Uterus (tissue), 3 donors: ENCODE measurements at regions not wholly inside any gene's neighbourhood (a gene's known extent, or its start where the extent isn't known, plus 50 kb on each side); places are given as distances from the start of the nearest gene placed in this dataset.

Experiments used
- DNase-seq, 2 donors: peaks; one replicate each; pipeline ENCODE4 v3.0.0-alpha.2; 2019 to 2020
- H3K27ac ChIP-seq, 2 donors: fragments of 200-600 bp; sonication (generic); 1 replicate in 1 of 2; 2 replicates in 1 of 2; pipeline ENCODE4 v1.5.1; 2016 to 2018
- H3K27me3 ChIP-seq, 2 donors: fragments of 200-600 bp; sonication (generic); one replicate each; pipeline ENCODE4 v1.5.1; 2018 to 2019; ENCODE audit warnings: control low read depth in 1 of 2
- H3K36me3 ChIP-seq, 2 donors: fragments of 200-600 bp; sonication (generic); one replicate each; pipeline ENCODE4 v1.5.1; 2019; ENCODE audit warnings: control low read depth in 1 of 2
- H3K4me1 ChIP-seq, 2 donors: fragments of 200-600 bp; sonication (generic); one replicate each; pipeline ENCODE4 v1.5.1; 2018 to 2019; ENCODE audit warnings: control low read depth in 1 of 2
- H3K4me3 ChIP-seq, 2 donors: fragments of 200-600 bp; sonication (generic); 1 replicate in 1 of 2; 2 replicates in 1 of 2; pipeline ENCODE4 v1.5.1; 2018 to 2019; ENCODE audit warnings: mild to moderate bottlenecking in 1 of 2
- H3K9me3 ChIP-seq, 2 donors: fragments of 200-600 bp; sonication (generic); one replicate each; pipeline ENCODE4 v1.5.1; 2019; ENCODE audit warnings: control low read depth in 1 of 2
- CTCF ChIP-seq, 4 experiments: fragments of 200-600 bp in 2 of 4; fragments of 450-650 bp in 2 of 4; sonication (generic) in 2 of 4; IDR thresholded peaks; one replicate each; pipeline ENCODE4 v1.5.1; 2016 to 2019; ENCODE audit warnings: antibody characterized with exemption in 4 of 4, mild to moderate bottlenecking in 2 of 4, moderate library complexity in 1 of 4
- POLR2A ChIP-seq, 2 donors: fragments of 450-650 bp; IDR thresholded peaks; one replicate each; pipeline ENCODE4 v1.6.1; 2016; ENCODE audit warnings: antibody characterized with exemption in 2 of 2, mild to moderate bottlenecking in 1 of 2, moderate library complexity in 1 of 2
- intact Hi-C: fragments of 100-400 bp; cut with DNase I; formaldehyde crosslinking; loops from one replicate; pipeline ENCODE4 v1.15.1; 2023; ENCODE audit warnings: low total_unique reads
- donor health status: DM: yes; HTN: yes; CAD: no.

- Histone ChIP-seq H3K9me3 (no peaks in the 10 kb centered on the region), H3K4me3 (no peak overlapping the region), H3K27me3 (no peaks in the 10 kb centered on the region), H3K27ac (no peak overlapping the region), H3K4me1 (no peaks in the 10 kb centered on the region), H3K36me3 (no peaks in the 10 kb centered on the region)
- intact Hi-C loops = no loop called here
- no peak for DNase-seq
- no peak for TF ChIP-seq CTCF (IDR thresholded peaks at IDR 0.05)
- no peak for TF ChIP-seq POLR2A (IDR thresholded peaks at IDR 0.05)
Observed at GRCh38 chr12:128076188-128076587, 190.8 kb upstream of the TMEM132C start.

GRCh38 chr12:128077211-128077916 is 189.6 kb upstream of the TMEM132C start:
- intact Hi-C loops = no loop called here
- H3K4me3 ChIP-seq = no peak overlapping the region
- H3K27me3 ChIP-seq = no peaks in the 10 kb centered on the region
- no peak overlapping the region for H3K27ac ChIP-seq
- DNase-seq = no peak
- H3K9me3 ChIP-seq = no peaks in the 10 kb centered on the region
- no peaks in the 10 kb centered on the region for H3K36me3 ChIP-seq
- H3K4me1 ChIP-seq = no peaks in the 10 kb centered on the region
- TF ChIP-seq POLR2A (IDR thresholded peaks at IDR 0.05) (no peak), CTCF (IDR thresholded peaks at IDR 0.05) (no peak)

GRCh38 chr12:128077917-128078298 is 189.1 kb upstream of the TMEM132C start:
- Histone ChIP-seq H3K4me3 (no peak overlapping the region), H3K27me3 (no peaks in the 10 kb centered on the region), H3K4me1 (no peaks in the 10 kb centered on the region), H3K9me3 (no peaks in the 10 kb centered on the region), H3K36me3 (no peaks in the 10 kb centered on the region), H3K27ac (no peak overlapping the region)
- no peak for DNase-seq
- intact Hi-C loops = no loop called here
- TF ChIP-seq CTCF (IDR thresholded peaks at IDR 0.05) = no peak
- TF ChIP-seq POLR2A (IDR thresholded peaks at IDR 0.05) = no peak

- Histone ChIP-seq H3K36me3 (no peaks in the 10 kb centered on the region), H3K9me3 (no peaks in the 10 kb centered on the region), H3K27ac (no peak overlapping the region), H3K4me3 (no peak overlapping the region), H3K4me1 (no peaks in the 10 kb centered on the region), H3K27me3 (no peaks in the 10 kb centered on the region)
- intact Hi-C loops = no loop called here
- DNase-seq = no peak
- TF ChIP-seq POLR2A (IDR thresholded peaks at IDR 0.05) (no peak), CTCF (IDR thresholded peaks at IDR 0.05) (no peak)
Observed at GRCh38 chr12:128078301-128078971, 188.5 kb upstream of the TMEM132C start.

- H3K27ac ChIP-seq = no peak overlapping the region
- H3K4me1 ChIP-seq = no peaks in the 10 kb centered on the region
- H3K4me3 ChIP-seq = no peak overlapping the region
- DNase-seq = no peak
- TF ChIP-seq CTCF (IDR thresholded peaks at IDR 0.05) (no peak), POLR2A (IDR thresholded peaks at IDR 0.05) (no peak)
- intact Hi-C loops = no loop called here
- no peaks in the 10 kb centered on the region for H3K27me3 ChIP-seq
- H3K36me3 ChIP-seq = no peaks in the 10 kb centered on the region
- no peaks in the 10 kb centered on the region for H3K9me3 ChIP-seq
Observed at GRCh38 chr12:128079446-128079845, 187.5 kb upstream of the TMEM132C start.
